CD4-positive, alpha-beta T cell (primary cell): ENCODE measurements at regions not wholly inside any gene's neighbourhood (a gene's known extent, or its start where the extent isn't known, plus 50 kb on each side); places are given as distances from the start of the nearest gene placed in this dataset.

ENCODE experiments used
- ATAC-seq: fragments of 200-7000 bp; cut with Tn5 transposase; one replicate; pipeline ENCODE4 v1.10.0; 2022; ENCODE audit warnings: mild to moderate bottlenecking; ENCODE audit not compliant: poor library complexity
- CTCF ChIA-PET: fragments of 350-600 bp; sonication (Branson Sonifier 250); formaldehyde crosslinking; loops from one replicate; lab custom pipeline; 2021; ENCODE audit warnings: antibody characterized with exemption, inconsistent platforms; lab: Charles Lee
- POLR2A ChIA-PET: fragments of 350-600 bp; sonication (Branson Sonifier 250); formaldehyde crosslinking; loops from one replicate; lab custom pipeline; 2021; ENCODE audit warnings: antibody characterized with exemption, inconsistent platforms; lab: Charles Lee
- DNase-seq, 14 experiments: peaks; one replicate each; pipeline ENCODE4 v3.0.0-alpha.2; 2013 to 2020; ENCODE audit warnings: mixed read lengths in 2 of 14
- H3K27ac ChIP-seq, 2 donors: one replicate each; pipeline versions ENCODE4 v1.5.1 to v1.7.0; 2013; ENCODE audit warnings: low read length in 2 of 2, low read depth in 1 of 2, mild to moderate bottlenecking in 1 of 2
- H3K27me3 ChIP-seq, 2 experiments: 1 replicate in 1 of 2; 2 replicates in 1 of 2; pipeline versions ENCODE4 v1.6.1 to v1.7.0; 2013; ENCODE audit warnings: low read length in 2 of 2, control low read depth in 1 of 2, mild to moderate bottlenecking in 1 of 2, moderate library complexity in 1 of 2; ENCODE audit not compliant: insufficient read depth in 2 of 2, control insufficient read depth in 1 of 2
- H3K36me3 ChIP-seq: one replicate; pipeline ENCODE4 v1.6.1; 2013; ENCODE audit warnings: low read length, control low read depth; ENCODE audit not compliant: insufficient read depth
- H3K4me1 ChIP-seq: one replicate; pipeline ENCODE4 v1.6.1; 2013; ENCODE audit warnings: low read length, control low read depth; ENCODE audit not compliant: insufficient read depth
- H3K4me3 ChIP-seq: one replicate; pipeline ENCODE4 v1.5.1; 2013; ENCODE audit warnings: mild to moderate bottlenecking, low read length, moderate library complexity
- H3K9me3 ChIP-seq, 2 experiments: 1 replicate in 1 of 2; 2 replicates in 1 of 2; pipeline versions ENCODE4 v1.6.1 to v1.7.0; 2013; ENCODE audit warnings: low read length in 2 of 2, mild to moderate bottlenecking in 2 of 2, control low read depth in 1 of 2, moderate library complexity in 1 of 2; ENCODE audit not compliant: control insufficient read depth in 1 of 2, insufficient read depth in 1 of 2
- H3K27ac Mint-ChIP-seq: one replicate; pipeline ENCODE4 v1.8.0; 2020; ENCODE audit warnings: mixed read lengths
- H3K27me3 Mint-ChIP-seq: one replicate; pipeline ENCODE4 v1.8.0; 2021; ENCODE audit warnings: mixed read lengths
- H3K36me3 Mint-ChIP-seq: one replicate; pipeline ENCODE4 v1.8.0; 2021; ENCODE audit warnings: low read depth, mixed read lengths
- H3K4me1 Mint-ChIP-seq: one replicate; pipeline ENCODE4 v1.8.0; 2021; ENCODE audit warnings: low read depth, mixed read lengths
- H3K4me3 Mint-ChIP-seq: one replicate; pipeline ENCODE4 v1.8.0; 2020; ENCODE audit warnings: mild to moderate bottlenecking, mixed read lengths
- H3K9me3 Mint-ChIP-seq: one replicate; pipeline ENCODE4 v1.8.0; 2020; ENCODE audit warnings: mixed read lengths
- intact Hi-C, 2 experiments: fragments of 100-400 bp; cut with DNase I in 1 of 2; cut with micrococcal nuclease in 1 of 2; formaldehyde crosslinking; loops; one replicate each; pipeline versions ENCODE4 v1.15.1 to v1.9.0; 2023 to 2025; cut with DNase I, micrococcal nuclease
- TF ChIP-seq, protein P1 (sequence below): fragments of 200-600 bp; IDR thresholded peaks from one replicate; pipeline ENCODE4 v1.8.0; 2022; ENCODE audit warnings: antibody characterized with exemption, mild to moderate bottlenecking

DNA sequence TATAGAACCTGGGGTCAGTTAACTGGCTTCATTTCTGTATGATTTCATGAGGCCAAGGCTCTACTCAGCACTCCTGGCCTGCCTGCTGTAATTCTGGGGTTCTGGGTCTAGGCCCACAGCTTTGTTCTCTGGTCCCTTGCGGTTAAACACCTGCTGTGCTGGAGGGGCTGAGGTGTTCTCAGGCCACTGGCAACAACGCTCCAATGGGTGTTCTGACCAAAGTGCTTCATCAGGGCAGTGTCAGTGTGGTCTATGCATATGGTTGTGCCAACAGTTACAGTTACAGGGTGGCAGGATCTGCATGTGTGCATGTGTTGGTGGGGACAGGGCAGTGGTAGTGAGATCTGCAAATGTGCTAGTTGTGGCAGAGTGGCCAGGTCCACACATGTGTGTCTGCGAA is 64.1 kb upstream of the GMNC start:
- ATAC-seq = no peak
- TF ChIP-seq, protein P1, sequence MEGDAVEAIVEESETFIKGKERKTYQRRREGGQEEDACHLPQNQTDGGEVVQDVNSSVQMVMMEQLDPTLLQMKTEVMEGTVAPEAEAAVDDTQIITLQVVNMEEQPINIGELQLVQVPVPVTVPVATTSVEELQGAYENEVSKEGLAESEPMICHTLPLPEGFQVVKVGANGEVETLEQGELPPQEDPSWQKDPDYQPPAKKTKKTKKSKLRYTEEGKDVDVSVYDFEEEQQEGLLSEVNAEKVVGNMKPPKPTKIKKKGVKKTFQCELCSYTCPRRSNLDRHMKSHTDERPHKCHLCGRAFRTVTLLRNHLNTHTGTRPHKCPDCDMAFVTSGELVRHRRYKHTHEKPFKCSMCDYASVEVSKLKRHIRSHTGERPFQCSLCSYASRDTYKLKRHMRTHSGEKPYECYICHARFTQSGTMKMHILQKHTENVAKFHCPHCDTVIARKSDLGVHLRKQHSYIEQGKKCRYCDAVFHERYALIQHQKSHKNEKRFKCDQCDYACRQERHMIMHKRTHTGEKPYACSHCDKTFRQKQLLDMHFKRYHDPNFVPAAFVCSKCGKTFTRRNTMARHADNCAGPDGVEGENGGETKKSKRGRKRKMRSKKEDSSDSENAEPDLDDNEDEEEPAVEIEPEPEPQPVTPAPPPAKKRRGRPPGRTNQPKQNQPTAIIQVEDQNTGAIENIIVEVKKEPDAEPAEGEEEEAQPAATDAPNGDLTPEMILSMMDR = no peak
- no peaks in the 10 kb centered on the region for H3K36me3 Mint-ChIP-seq

DNA sequence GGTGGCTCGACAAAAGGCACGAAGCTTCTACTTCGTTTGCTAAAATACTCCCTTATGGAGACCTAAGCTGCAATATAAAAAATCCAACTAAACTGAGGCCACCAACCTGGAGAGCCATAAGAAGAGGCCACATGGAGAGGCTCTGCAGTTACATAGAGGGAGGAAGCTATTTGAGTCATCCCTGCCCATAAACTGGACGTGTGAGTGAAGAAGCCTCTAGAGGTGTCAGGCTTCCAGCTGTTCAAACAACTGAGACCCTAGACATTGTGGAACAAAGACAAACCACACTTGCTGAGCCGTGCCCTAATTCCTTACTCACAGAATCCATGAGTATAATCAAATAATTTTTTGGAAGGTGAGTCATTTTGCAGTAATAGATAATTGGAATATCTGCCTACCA is 50.2 kb upstream of the GMNC start:
- H3K27me3 Mint-ChIP-seq = no peaks in the 10 kb centered on the region
- TF ChIP-seq, protein P1 = no peak
- H3K4me3 Mint-ChIP-seq = no peak overlapping the region
- H3K27me3 ChIP-seq = no peaks in the 10 kb centered on the region
- ChIA-PET POLR2A (no interaction called here), CTCF (no interaction called here)
- no peaks in the 10 kb centered on the region for H3K9me3 Mint-ChIP-seq
- H3K27ac ChIP-seq = no peak overlapping the region
- no peaks in the 10 kb centered on the region for H3K4me1 ChIP-seq
- H3K4me1 Mint-ChIP-seq = no peaks in the 10 kb centered on the region
- DNase-seq (no peak), ATAC-seq (no peak)
- no peak overlapping the region for H3K4me3 ChIP-seq
- intact Hi-C loops = no loop called here
- H3K9me3 ChIP-seq = no peaks in the 10 kb centered on the region
- H3K27ac Mint-ChIP-seq = no peak overlapping the region
- H3K36me3 Mint-ChIP-seq = no peaks in the 10 kb centered on the region
- H3K36me3 ChIP-seq = no peaks in the 10 kb centered on the region

More for the DNA sequence above, 64.1 kb upstream of the GMNC start:
- POLR2A ChIA-PET = no interaction called here
- Histone ChIP-seq H3K4me3 (no peak overlapping the region), H3K27ac (no peak overlapping the region), H3K9me3 (no peaks in the 10 kb centered on the region), H3K4me1 (no peaks in the 10 kb centered on the region), H3K36me3 (no peaks in the 10 kb centered on the region), H3K27me3 (no peaks in the 10 kb centered on the region)
- Mint-ChIP-seq H3K27me3 (no peaks in the 10 kb centered on the region), H3K9me3 (peaks cover 1% of the 10 kb centered on the region), H3K27ac (no peak overlapping the region), H3K4me1 (no peaks in the 10 kb centered on the region), H3K4me3 (no peak overlapping the region)
- DNase-seq = no peak
- intact Hi-C loops = no loop called here
- CTCF ChIA-PET = no interaction called here
